HCT116 (cell line): ENCODE measurements at regions not wholly inside any gene's neighbourhood (a gene's known extent, or its start where the extent isn't known, plus 50 kb on each side); places are given as distances from the start of the nearest gene placed in this dataset.

ENCODE experiments used
- ATAC-seq: fragments of 200-7000 bp; cut with Tn5 transposase; 2 replicates; pipeline ENCODE4 v1.9.1; 2020; ENCODE audit warnings: mild to moderate bottlenecking, moderate library complexity
- BruUV-seq: library from RNA; stranded (reverse); fragments of 400-500 nt; replicated peaks from 2 replicates; lab custom pipeline; 2021; lab: Mats Ljungman, UMichigan
- CTCF ChIA-PET: fragments of 300-600 bp; sonication (Branson Sonifier 250); formaldehyde crosslinking; loops from one replicate; lab custom pipeline; 2021; ENCODE audit warnings: antibody characterized with exemption; lab: Charles Lee
- POLR2A ChIA-PET: fragments of 300-600, 350-600 bp; sonication (Branson Sonifier 250); formaldehyde crosslinking; loops from one replicate; lab custom pipeline; 2021; ENCODE audit warnings: antibody characterized with exemption; lab: Charles Lee
- RAD21 ChIA-PET, 2 experiments: fragments of 300-600 bp; sonication (Branson Sonifier 250); formaldehyde crosslinking; loops; one replicate each; lab custom pipeline; 2023; ENCODE audit warnings: low total read pairs in 2 of 2; ENCODE audit not compliant: uncharacterized antibody in 2 of 2, unreplicated experiment in 2 of 2, low non-redundant PET in 1 of 2; lab: Charles Lee
- DNase-seq: peaks from one replicate; pipeline ENCODE4 v3.0.0-alpha.2; 2010; ENCODE audit warnings: low read depth, low spot score
- H2AFZ ChIP-seq: fragments of 200-600 bp; shearing (Covaris generic), sonication (generic); 2 replicates; pipeline ENCODE4 v1.6.1; 2017; ENCODE audit warnings: low read depth, mixed run types, mixed read lengths, antibody characterized with exemption, low read length; ENCODE audit not compliant: poor library complexity, severe bottlenecking
- H3K27ac ChIP-seq: 2 replicates; pipeline ENCODE4 v1.5.1; 2012; ENCODE audit warnings: low read depth, low read length
- H3K27me3 ChIP-seq: fragments of 200-600 bp; sonication (generic); 2 replicates; pipeline ENCODE4 v1.6.1; 2016; ENCODE audit warnings: mixed run types, low read length, mixed read lengths; ENCODE audit not compliant: insufficient read depth
- H3K36me3 ChIP-seq, 2 experiments: fragments of 200-500 bp in 1 of 2; fragments of 200-600 bp in 1 of 2; sonication (Bioruptor generic) in 1 of 2; sonication (generic) in 1 of 2; 2 replicates each; pipeline versions ENCODE4 v1.5.1 to v1.6.1; 2014 to 2016; ENCODE audit warnings: low read length in 2 of 2, inconsistent platforms in 1 of 2, mixed read lengths in 1 of 2, mixed run types in 1 of 2; ENCODE audit not compliant: insufficient read depth in 2 of 2, control insufficient read depth in 1 of 2
- H3K4me1 ChIP-seq, 2 experiments: fragments of 200-600 bp in 1 of 2; sonication (generic) in 1 of 2; 2 replicates each; pipeline versions ENCODE4 v1.5.1 to v1.6.1; 2012 to 2017; ENCODE audit warnings: low read length in 2 of 2, inconsistent platforms in 1 of 2, mild to moderate bottlenecking in 1 of 2, mixed read lengths in 1 of 2, mixed run types in 1 of 2, moderate library complexity in 1 of 2; ENCODE audit not compliant: insufficient read depth in 2 of 2, control insufficient read depth in 1 of 2
- H3K4me2 ChIP-seq: fragments of 200-600 bp; sonication (generic); 2 replicates; pipeline ENCODE4 v1.6.1; 2017; ENCODE audit warnings: mixed run types, low read length, mixed read lengths
- H3K4me3 ChIP-seq, 2 experiments: fragments of 200-600 bp in 1 of 2; sonication (generic) in 1 of 2; replicated peaks in 1 of 2; 2 replicates each; pipeline ENCODE4 v1.5.1; 2011 to 2016; ENCODE audit warnings: low read length in 2 of 2, control low read depth in 1 of 2, low read depth in 1 of 2, mild to moderate bottlenecking in 1 of 2, mixed read lengths in 1 of 2, mixed run types in 1 of 2
- H3K79me2 ChIP-seq: fragments of 200-600 bp; sonication (generic); 2 replicates; pipeline ENCODE4 v1.6.1; 2017; ENCODE audit warnings: mild to moderate bottlenecking, mixed run types, low read length, moderate library complexity, mixed read lengths; ENCODE audit not compliant: insufficient read depth
- H3K9ac ChIP-seq: fragments of 200-600 bp; sonication (generic); 2 replicates; pipeline ENCODE4 v1.6.1; 2016; ENCODE audit warnings: low read length, mixed read lengths
- H3K9me2 ChIP-seq: fragments of 200-600 bp; sonication (generic), shearing (Covaris generic); 2 replicates; pipeline ENCODE4 v1.6.1; 2017; ENCODE audit warnings: mixed run types, mild to moderate bottlenecking, moderate library complexity; ENCODE audit not compliant: insufficient read depth
- H3K9me3 ChIP-seq, 2 experiments: fragments of 200-500 bp in 1 of 2; fragments of 200-600 bp in 1 of 2; sonication (Bioruptor generic) in 1 of 2; sonication (generic) in 1 of 2; 2 replicates each; pipeline ENCODE4 v1.6.1; 2014 to 2017; ENCODE audit warnings: low read length in 2 of 2, mixed read lengths in 2 of 2, inconsistent platforms in 1 of 2, low read depth in 1 of 2, mild to moderate bottlenecking in 1 of 2, mixed run types in 1 of 2, moderate library complexity in 1 of 2; ENCODE audit not compliant: control insufficient read depth in 1 of 2, insufficient read depth in 1 of 2
- H4K20me1 ChIP-seq: fragments of 200-600 bp; sonication (generic), shearing (Covaris generic); 2 replicates; pipeline ENCODE4 v1.6.1; 2017; ENCODE audit warnings: mixed run types, mild to moderate bottlenecking, moderate library complexity; ENCODE audit not compliant: insufficient read depth
- CEBPB ChIP-seq: IDR thresholded peaks from 2 replicates; pipeline ENCODE4 v1.6.1; 2012; ENCODE audit warnings: low read depth
- CTCF ChIP-seq, 3 experiments: fragments of 200-600 bp in 1 of 3; sonication (generic) in 1 of 3; IDR thresholded peaks in 2 of 3; conservative IDR thresholded peaks in 1 of 3; 2 replicates each; pipeline ENCODE4 v1.5.1; 2012 to 2017; ENCODE audit warnings: low read depth in 2 of 3, low read length in 2 of 3, antibody characterized with exemption in 1 of 3, borderline replicate concordance in 1 of 3, control low read depth in 1 of 3, mild to moderate bottlenecking in 1 of 3, mixed read lengths in 1 of 3, mixed run types in 1 of 3, moderate library complexity in 1 of 3; ENCODE audit not compliant: insufficient read depth in 1 of 3
- EGR1 ChIP-seq: IDR thresholded peaks from 2 replicates; pipeline ENCODE4 v1.6.1; 2012; ENCODE audit warnings: low read depth
- ELF1 ChIP-seq: IDR thresholded peaks from 2 replicates; pipeline ENCODE4 v1.6.1; 2012; ENCODE audit warnings: low read depth, borderline replicate concordance
- EZH2phosphoT487 ChIP-seq: fragments of 200-600 bp; IDR thresholded peaks from 2 replicates; pipeline ENCODE4 v1.6.1; 2018; ENCODE audit warnings: antibody characterized with exemption, borderline replicate concordance
- POLR2A ChIP-seq: IDR thresholded peaks from 2 replicates; pipeline ENCODE4 v1.7.0; 2011; ENCODE audit warnings: borderline replicate concordance; ENCODE audit not compliant: insufficient read depth, insufficient read length; ENCODE audit errors: extremely low read depth
- SRF ChIP-seq: IDR thresholded peaks from 2 replicates; pipeline ENCODE4 v1.6.1; 2012; ENCODE audit warnings: low read depth
- TCF7L2 ChIP-seq: IDR thresholded peaks from 2 replicates; pipeline ENCODE4 v1.7.0; 2011; ENCODE audit warnings: borderline replicate concordance, inconsistent platforms; ENCODE audit not compliant: insufficient read depth, insufficient read length; ENCODE audit errors: extremely low read depth
- ZBTB33 ChIP-seq: IDR thresholded peaks from 2 replicates; pipeline ENCODE4 v1.6.1; 2011; ENCODE audit warnings: mild to moderate bottlenecking, low read length, moderate library complexity; ENCODE audit not compliant: insufficient replicate concordance; ENCODE audit errors: extremely low read depth
- ZFX ChIP-seq: fragments of 450-650 bp; IDR thresholded peaks from 2 replicates; pipeline ENCODE4 v1.6.1; 2017
- intact Hi-C: fragments of 100-400 bp; cut with micrococcal nuclease; formaldehyde crosslinking; loops from 2 replicates; pipeline ENCODE4 v1.10.0; 2022

- no peak overlapping the region for H3K9ac ChIP-seq
- ChIA-PET CTCF (no interaction called here), RAD21 (no interaction called here), POLR2A (no interaction called here)
- BruUV-seq: no TSS peak
- no peaks in the 10 kb centered on the region for H3K9me2 ChIP-seq
- intact Hi-C loops: no loop called here
- DNase-seq (no peak), ATAC-seq (no peak)
- H3K79me2 ChIP-seq: no peaks in the 10 kb centered on the region
- H3K4me1 ChIP-seq: no peaks in the 10 kb centered on the region
- peak; percentile 58 for TF ChIP-seq TCF7L2
- TF ChIP-seq CTCF (IDR thresholded peaks at IDR 0.05 in 2 of 3, conservative IDR thresholded peaks at IDR 0.05 in 1 of 3; ENCODE audit: borderline replicate concordance in 1 of 3, insufficient read depth in 1 of 3, low read depth in 2 of 3, low read length in 2 of 3): no peak
- H3K4me2 ChIP-seq: no peak overlapping the region
- H3K27ac ChIP-seq: no peak overlapping the region
- H3K4me3 ChIP-seq: no peak overlapping the region
- H2AFZ ChIP-seq: no peak overlapping the region
- no peaks in the 10 kb centered on the region for H4K20me1 ChIP-seq
- H3K9me3 ChIP-seq: peaks cover 0 to 4% of the 10 kb centered on the region in 2 experiments; a peak in 2 of 4 replicates
- no peaks in the 10 kb centered on the region for H3K36me3 ChIP-seq
- no peaks in the 10 kb centered on the region for H3K27me3 ChIP-seq
These were observed 264.3 kb downstream of the TECRL start for GRCh38 chr4:64144994-64145393.

GRCh38 chr4:64130907-64131306, 278.3 kb downstream of the TECRL start:
- intact Hi-C loops: no loop called here
- ATAC-seq (no peak), DNase-seq (no peak)
- Histone ChIP-seq H3K27ac (no peak overlapping the region), H3K36me3 (no peaks in the 10 kb centered on the region), H3K9ac (no peak overlapping the region), H3K79me2 (no peaks in the 10 kb centered on the region), H3K9me3 (peaks cover 0 to 7% of the 10 kb centered on the region in 2 experiments; a peak in 2 of 4 replicates), H3K4me2 (no peak overlapping the region), H3K4me1 (no peaks in the 10 kb centered on the region), H3K9me2 (no peaks in the 10 kb centered on the region), H3K27me3 (no peaks in the 10 kb centered on the region), H3K4me3 (no peak overlapping the region), H2AFZ (no peak overlapping the region), H4K20me1 (no peaks in the 10 kb centered on the region)
- BruUV-seq: no TSS peak
- ChIA-PET POLR2A (no interaction called here), CTCF (no interaction called here), RAD21 (no interaction called here)
- TF ChIP-seq ZBTB33 (no peak), ZFX (no peak), CEBPB (no peak), CTCF (IDR thresholded peaks at IDR 0.05 in 2 of 3, conservative IDR thresholded peaks at IDR 0.05 in 1 of 3; ENCODE audit: borderline replicate concordance in 1 of 3, insufficient read depth in 1 of 3, low read depth in 2 of 3, low read length in 2 of 3) (no peak), EZH2phosphoT487 (no peak), EGR1 (no peak), POLR2A (no peak), TCF7L2 (no peak), SRF (no peak), ELF1 (no peak)
